ENCODE measurements at regions not wholly inside any gene's neighbourhood (a gene's known extent, or its start where the extent isn't known, plus 50 kb on each side); places are given as distances from the start of the nearest gene placed in this dataset.

- Histone ChIP-seq H4K20me1 (ENCODE audit: insufficient read depth, low read length, poor library complexity, severe bottlenecking) (no peaks in the 10 kb centered on the region), H3K79me2 (ENCODE audit: insufficient read depth, low read length) (no peaks in the 10 kb centered on the region), H3K4me2 (ENCODE audit: low read depth, low read length, poor library complexity, severe bottlenecking) (no peak overlapping the region), H3K27me3 (ENCODE audit: insufficient read depth, low read length, poor library complexity, severe bottlenecking) (no peaks in the 10 kb centered on the region), H3K9ac (ENCODE audit: low read depth, low read length, poor library complexity, severe bottlenecking) (no peak overlapping the region), H3K4me1 (ENCODE audit: insufficient read depth, low read length, poor library complexity, severe bottlenecking) (peaks cover 12% of the 10 kb centered on the region), H2AFZ (ENCODE audit: low read length) (no peak overlapping the region), H3K4me3 (ENCODE audit: low read length, poor library complexity, severe bottlenecking) (no peak overlapping the region), H3F3A (ENCODE audit: low read depth) (no peaks in the 10 kb centered on the region), H3K9me3 (ENCODE audit: insufficient read depth, low read depth, low read length) (no peaks in the 10 kb centered on the region), H3K36me3 (ENCODE audit: insufficient read depth, low read length) (no peaks in the 10 kb centered on the region), H3K9me2 (replicated peaks; ENCODE audit: low read depth, low read length) (no peaks in the 10 kb centered on the region)
- no peak for TF ChIP-seq EZH2phosphoT487 (IDR thresholded peaks at IDR 0.05; ENCODE audit: borderline replicate concordance)
- no peak for TF ChIP-seq CTCF (conservative IDR thresholded peaks at IDR 0.05; ENCODE audit: low read length)
Measured at GRCh38 chr2:43123486-43123885, 102.9 kb downstream of the ZFP36L2 start.

- Histone ChIP-seq H3K27me3 (ENCODE audit: insufficient read depth, low read length, poor library complexity, severe bottlenecking) (no peaks in the 10 kb centered on the region), H3K79me2 (ENCODE audit: insufficient read depth, low read length) (no peaks in the 10 kb centered on the region), H3K4me2 (ENCODE audit: low read depth, low read length, poor library complexity, severe bottlenecking) (no peak overlapping the region), H3K4me1 (ENCODE audit: insufficient read depth, low read length, poor library complexity, severe bottlenecking) (peaks cover 8% of the 10 kb centered on the region), H3K9ac (ENCODE audit: low read depth, low read length, poor library complexity, severe bottlenecking) (no peak overlapping the region), H3K36me3 (ENCODE audit: insufficient read depth, low read length) (no peaks in the 10 kb centered on the region), H3F3A (ENCODE audit: low read depth) (no peaks in the 10 kb centered on the region), H3K9me3 (ENCODE audit: insufficient read depth, low read depth, low read length) (no peaks in the 10 kb centered on the region), H3K9me2 (replicated peaks; ENCODE audit: low read depth, low read length) (no peaks in the 10 kb centered on the region), H3K4me3 (ENCODE audit: low read length, poor library complexity, severe bottlenecking) (no peak overlapping the region), H2AFZ (ENCODE audit: low read length) (no peak overlapping the region), H4K20me1 (ENCODE audit: insufficient read depth, low read length, poor library complexity, severe bottlenecking) (no peaks in the 10 kb centered on the region)
- TF ChIP-seq CTCF (conservative IDR thresholded peaks at IDR 0.05; ENCODE audit: low read length) (no peak), EZH2phosphoT487 (IDR thresholded peaks at IDR 0.05; ENCODE audit: borderline replicate concordance) (no peak)
Measured at GRCh38 chr2:43123028-43123427, 103.4 kb downstream of the ZFP36L2 start.

GRCh38 chr2:43121580-43122314, 104.7 kb downstream of the ZFP36L2 start:
- H2AFZ ChIP-seq (ENCODE audit: low read length), result no peak overlapping the region
- no peak overlapping the region for H3K9ac ChIP-seq (ENCODE audit: low read depth, low read length, poor library complexity, severe bottlenecking)
- no peaks in the 10 kb centered on the region for H3K9me3 ChIP-seq (ENCODE audit: insufficient read depth, low read depth, low read length)
- H3F3A ChIP-seq (ENCODE audit: low read depth), result no peaks in the 10 kb centered on the region
- TF ChIP-seq EZH2phosphoT487 (IDR thresholded peaks at IDR 0.05; ENCODE audit: borderline replicate concordance) (no peak), CTCF (conservative IDR thresholded peaks at IDR 0.05; ENCODE audit: low read length) (no peak)
- H3K27me3 ChIP-seq (ENCODE audit: insufficient read depth, low read length, poor library complexity, severe bottlenecking), result no peaks in the 10 kb centered on the region
- no peak overlapping the region for H3K4me2 ChIP-seq (ENCODE audit: low read depth, low read length, poor library complexity, severe bottlenecking)
- H3K4me3 ChIP-seq (ENCODE audit: low read length, poor library complexity, severe bottlenecking), result no peak overlapping the region
- H3K79me2 ChIP-seq (ENCODE audit: insufficient read depth, low read length), result no peaks in the 10 kb centered on the region
- H3K9me2 ChIP-seq (replicated peaks; ENCODE audit: low read depth, low read length), result no peaks in the 10 kb centered on the region
- H4K20me1 ChIP-seq (ENCODE audit: insufficient read depth, low read length, poor library complexity, severe bottlenecking), result no peaks in the 10 kb centered on the region
- H3K36me3 ChIP-seq (ENCODE audit: insufficient read depth, low read length), result no peaks in the 10 kb centered on the region
- no peaks in the 10 kb centered on the region for H3K4me1 ChIP-seq (ENCODE audit: insufficient read depth, low read length, poor library complexity, severe bottlenecking)

All from Loucy (cell line).